Activated CD8-positive, alpha-beta T cell treated with anti-CD3 and anti-CD28 coated beads, Interleukin-2, amount 10 ng/mL, durations not matched to agents 7 days and 5 days (primary cell): ENCODE measurements at regions not wholly inside any gene's neighbourhood (a gene's known extent, or its start where the extent isn't known, plus 50 kb on each side); places are given as distances from the start of the nearest gene placed in this dataset.
A peak's percentile ranks its signal among the peaks of the same experiment; 100 is the strongest.
"Not testable (repeated sequence)": the region's sequence is repeated elsewhere in the genome, so short reads cannot be mapped to it uniquely, and the experiment has no call there.

Experiments used
- ATAC-seq: fragments of 150-1000 bp; cut with Tn5 transposase; one replicate; pipeline ENCODE4 v1.10.0; 2021; ENCODE audit warnings: moderate library complexity
- CTCF ChIA-PET: fragments of 350-600 bp; sonication (Branson Sonifier 250); formaldehyde crosslinking; loops from one replicate; lab custom pipeline; 2021; ENCODE audit warnings: antibody characterized with exemption; lab: Charles Lee
- POLR2A ChIA-PET: fragments of 350-600 bp; sonication (Branson Sonifier 250); formaldehyde crosslinking; loops from one replicate; lab custom pipeline; 2021; ENCODE audit warnings: antibody characterized with exemption; lab: Charles Lee
- DNase-seq: peaks from one replicate; pipeline ENCODE4 v3.0.0-alpha.2; 2020
- H3K27ac Mint-ChIP-seq: one replicate; pipeline ENCODE4 v1.8.0; 2021; ENCODE audit warnings: mild to moderate bottlenecking, mixed read lengths
- H3K27me3 Mint-ChIP-seq: one replicate; pipeline ENCODE4 v1.8.0; 2021; ENCODE audit warnings: low read depth, mixed read lengths
- H3K36me3 Mint-ChIP-seq: one replicate; pipeline ENCODE4 v1.8.0; 2021; ENCODE audit warnings: low read depth, mixed read lengths
- H3K4me1 Mint-ChIP-seq: one replicate; pipeline ENCODE4 v1.8.0; 2021; ENCODE audit warnings: low read depth, mixed read lengths
- H3K4me3 Mint-ChIP-seq: one replicate; pipeline ENCODE4 v1.8.0; 2021; ENCODE audit warnings: mild to moderate bottlenecking, mixed read lengths
- H3K9me3 Mint-ChIP-seq: one replicate; pipeline ENCODE4 v1.8.0; 2022; ENCODE audit warnings: mixed read lengths; ENCODE audit not compliant: insufficient read depth

DNA sequence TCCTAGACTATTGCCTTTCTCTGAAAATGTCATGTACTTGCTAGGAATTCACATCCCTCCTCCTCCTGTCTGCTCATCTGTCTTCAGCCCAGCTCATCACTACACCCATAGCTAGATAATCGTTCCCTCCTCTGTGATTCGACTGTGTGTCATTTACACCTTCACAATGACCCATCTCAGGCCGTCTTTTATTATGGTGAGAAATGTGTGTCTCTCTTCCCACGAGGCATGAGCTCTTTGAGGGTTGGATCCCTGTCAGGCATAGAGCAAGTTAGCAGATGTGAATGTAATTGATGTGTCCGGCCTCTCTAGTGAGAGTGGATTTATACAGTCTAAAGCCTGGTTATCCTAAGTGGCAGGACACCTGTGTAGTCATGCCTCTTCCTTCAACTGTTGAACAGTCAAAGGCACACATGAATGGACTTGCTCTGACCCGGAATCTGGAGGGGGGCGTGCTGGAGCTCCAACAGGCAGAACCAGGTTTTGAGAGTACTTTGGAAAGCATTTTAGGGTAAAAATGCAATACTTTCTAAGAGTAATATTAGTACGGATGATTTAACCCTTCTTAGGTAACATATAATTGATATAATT is 182.1 kb downstream of the UTRN start:
- CTCF ChIA-PET: interaction anchor here (0.9 kb wide), 1 partner anchor 15 kb away, joined by 4 read pairs; no protein-coding TSS in a partner anchor
- ATAC-seq (no peak), DNase-seq (no peak)
- Mint-ChIP-seq H3K36me3 (peaks cover 70% of the 10 kb centered on the region), H3K27me3 (no peaks in the 10 kb centered on the region), H3K4me1 (peaks cover 16% of the 10 kb centered on the region), H3K9me3 (no peaks in the 10 kb centered on the region), H3K4me3 (no peak overlapping the region), H3K27ac (no peak overlapping the region)
- POLR2A ChIA-PET: no interaction called here

DNA sequence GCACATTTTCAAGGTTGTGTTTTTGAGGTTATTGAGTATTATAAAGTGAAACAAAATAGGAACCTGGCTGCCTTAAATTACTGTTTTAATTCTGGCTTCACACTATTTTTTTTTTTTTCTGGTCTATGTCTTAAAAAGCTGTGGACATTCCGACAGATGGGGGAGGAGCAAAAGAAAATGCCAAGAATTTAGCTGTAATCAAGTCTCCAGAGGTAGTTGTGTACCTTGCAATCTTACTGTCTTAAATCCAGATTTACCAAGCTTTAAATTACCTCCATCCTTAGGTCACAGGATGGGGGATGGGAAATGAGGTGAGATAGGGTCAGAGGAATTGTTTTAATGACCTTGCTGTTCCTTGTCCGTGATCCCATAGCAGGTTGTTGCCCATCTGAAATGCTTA is 182.8 kb downstream of the UTRN start:
- Mint-ChIP-seq H3K27me3 (no peaks in the 10 kb centered on the region), H3K36me3 (peaks cover 67% of the 10 kb centered on the region), H3K9me3 (no peaks in the 10 kb centered on the region), H3K4me3 (no peak overlapping the region), H3K4me1 (peaks cover 16% of the 10 kb centered on the region), H3K27ac (no peak overlapping the region)
- no peak for ATAC-seq
- POLR2A ChIA-PET: no interaction called here
- DNase-seq: no peak
- CTCF ChIA-PET: interaction anchor here (1.7 kb wide), 1 partner anchor 8 kb away, joined by 5 read pairs; no protein-coding TSS in a partner anchor

DNA sequence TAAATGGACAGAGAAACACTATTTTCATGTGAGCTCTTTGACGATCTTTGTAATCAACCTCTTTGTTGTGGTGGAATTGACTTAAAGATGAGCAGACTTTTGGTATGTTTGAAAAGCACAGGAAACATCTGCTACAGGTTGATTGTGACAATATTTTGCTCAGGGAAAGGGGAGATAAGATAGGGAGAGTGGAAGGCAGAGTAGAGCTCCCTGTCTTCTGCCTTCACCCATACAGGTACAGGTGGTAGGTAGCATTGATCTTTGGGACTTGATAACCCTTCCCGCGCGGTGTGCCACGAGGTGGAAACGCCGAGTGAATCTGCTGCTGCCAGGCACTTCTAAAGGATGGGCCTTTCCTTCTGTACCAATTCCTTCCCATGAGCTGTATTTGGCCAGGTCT is 183.6 kb downstream of the UTRN start:
- H3K9me3 Mint-ChIP-seq: no peaks in the 10 kb centered on the region
- CTCF ChIA-PET: interaction anchor here (0.7 to 1.7 kb wide), 4 partner anchors 9 to 140 kb away, joined by 3 to 5 read pairs (median 4); no protein-coding TSS in a partner anchor
- peaks cover 16% of the 10 kb centered on the region for H3K4me1 Mint-ChIP-seq
- H3K27me3 Mint-ChIP-seq: no peaks in the 10 kb centered on the region
- peak overlapping the region; percentile 0 for H3K4me3 Mint-ChIP-seq
- POLR2A ChIA-PET: no interaction called here
- H3K36me3 Mint-ChIP-seq: peaks cover 64% of the 10 kb centered on the region
- peak overlapping the region; percentile 48 for H3K27ac Mint-ChIP-seq
- ATAC-seq (peak; percentile 60), DNase-seq (no peak)

DNA sequence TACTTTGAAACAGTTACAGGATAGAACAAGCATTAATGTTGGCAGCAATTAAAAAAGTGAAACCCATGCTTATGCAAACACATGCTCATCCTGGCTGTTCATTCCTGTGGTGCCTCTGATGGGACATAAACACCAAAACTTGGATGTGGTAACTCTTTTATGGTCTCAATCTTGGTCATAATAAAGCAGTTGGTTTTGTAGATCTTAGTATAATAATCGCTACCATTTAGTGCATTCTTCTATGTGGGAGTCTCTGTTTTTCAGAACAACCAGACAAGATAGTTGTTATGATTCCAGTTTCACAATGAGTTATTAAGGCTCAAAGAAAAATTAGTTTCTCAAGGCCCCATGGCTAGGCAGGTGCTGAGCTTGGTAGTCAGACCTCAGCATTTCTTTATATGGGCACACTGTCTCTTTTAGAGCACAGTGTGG is 184.0 kb downstream of the UTRN start:
- POLR2A ChIA-PET: no interaction called here
- peaks cover 16% of the 10 kb centered on the region for H3K4me1 Mint-ChIP-seq
- peak overlapping the region; percentile 0 for H3K4me3 Mint-ChIP-seq
- no peaks in the 10 kb centered on the region for H3K27me3 Mint-ChIP-seq
- DNase-seq (no peak), ATAC-seq (peak; percentile 51)
- H3K36me3 Mint-ChIP-seq: peaks cover 64% of the 10 kb centered on the region
- H3K9me3 Mint-ChIP-seq: no peaks in the 10 kb centered on the region
- H3K27ac Mint-ChIP-seq: peak overlapping the region; percentile 48
- CTCF ChIA-PET: interaction anchor here (0.7 to 1.7 kb wide), 4 partner anchors 9 to 140 kb away, joined by 3 to 5 read pairs (median 4); no protein-coding TSS in a partner anchor

DNA sequence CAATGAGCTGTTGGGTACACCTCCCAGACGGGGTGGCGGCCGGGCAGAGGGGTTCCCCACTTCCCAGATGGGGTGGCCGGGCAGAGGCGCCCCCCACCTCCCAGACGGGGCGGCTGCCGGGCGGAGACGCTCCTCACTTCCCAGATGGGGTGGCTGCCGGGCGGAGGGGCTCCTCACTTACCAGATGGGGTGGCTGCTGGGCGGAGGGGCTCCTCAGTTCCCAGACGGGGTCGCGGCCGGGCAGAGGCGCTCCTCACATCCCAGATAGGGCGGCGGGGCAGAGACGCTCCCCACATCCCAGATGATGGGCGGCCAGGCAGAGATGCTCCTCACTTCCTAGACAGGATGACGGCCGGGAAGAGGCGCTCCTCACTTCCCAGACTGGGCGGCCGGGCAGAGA is 185.1 kb downstream of the UTRN start:
- Mint-ChIP-seq H3K4me1 (peaks cover 19% of the 10 kb centered on the region), H3K36me3 (peaks cover 65% of the 10 kb centered on the region)
- POLR2A ChIA-PET, H3K27ac Mint-ChIP-seq, H3K9me3 Mint-ChIP-seq, DNase-seq, ATAC-seq, H3K27me3 Mint-ChIP-seq, H3K4me3 Mint-ChIP-seq, CTCF ChIA-PET: not testable (repeated sequence)

DNA sequence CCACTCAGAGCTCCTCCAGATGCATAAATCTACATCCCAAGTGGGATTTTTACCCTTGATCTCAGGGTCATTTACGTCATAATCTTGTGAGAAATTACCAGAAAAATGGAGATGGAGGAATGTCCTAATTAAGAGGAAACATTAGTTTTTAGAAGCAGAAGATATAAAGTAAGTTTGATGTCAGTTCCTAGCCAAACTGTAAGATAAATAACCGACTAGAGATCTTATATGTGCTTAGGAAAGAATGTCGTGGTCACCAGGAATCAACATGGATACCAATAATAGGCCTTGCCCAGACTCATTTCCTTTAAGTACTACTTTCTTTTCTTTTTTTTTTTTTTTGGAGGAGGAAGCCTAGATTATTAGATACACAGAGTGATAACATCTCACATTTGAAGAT is 186.9 kb downstream of the UTRN start:
- Mint-ChIP-seq H3K4me1 (peaks cover 21% of the 10 kb centered on the region), H3K27me3 (no peaks in the 10 kb centered on the region), H3K36me3 (peaks cover 69% of the 10 kb centered on the region), H3K4me3 (no peak overlapping the region), H3K9me3 (no peaks in the 10 kb centered on the region), H3K27ac (peak overlapping the region; percentile 28)
- CTCF ChIA-PET: interaction anchor here (0.7 to 3.1 kb wide), 3 partner anchors 10 to 70 kb away, joined by 3 to 14 read pairs (median 4); no protein-coding TSS in a partner anchor
- no peak for DNase-seq
- POLR2A ChIA-PET: no interaction called here
- ATAC-seq: no peak

DNA sequence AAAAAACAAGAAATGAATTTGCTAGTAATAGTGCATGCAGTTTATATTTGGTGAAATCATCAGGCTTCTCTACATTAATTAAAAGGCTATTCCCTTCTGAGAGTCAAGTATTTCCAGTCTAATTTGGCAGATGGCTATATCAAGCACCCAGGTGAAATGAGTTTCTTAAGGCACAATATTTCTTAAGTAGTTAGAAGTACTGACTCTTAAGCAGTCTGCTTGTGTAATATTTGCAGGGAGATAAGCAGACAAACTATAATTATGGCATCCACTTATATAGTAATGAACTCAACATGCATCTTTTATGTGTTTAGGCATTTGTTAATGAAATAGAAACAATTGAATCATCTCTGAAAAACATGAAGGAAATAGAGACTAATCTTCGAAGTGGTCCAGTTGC is 189.2 kb downstream of the UTRN start:
- no peaks in the 10 kb centered on the region for H3K27me3 Mint-ChIP-seq
- ChIA-PET CTCF (interaction anchor here (1.3 to 3.1 kb wide), 4 partner anchors 8 to 14 kb away, joined by 4 to 14 read pairs (median 6); no protein-coding TSS in a partner anchor), POLR2A (no interaction called here)
- DNase-seq (no peak), ATAC-seq (no peak)
- H3K27ac Mint-ChIP-seq: no peak overlapping the region
- peaks cover 59% of the 10 kb centered on the region for H3K36me3 Mint-ChIP-seq
- peaks cover 9% of the 10 kb centered on the region for H3K4me1 Mint-ChIP-seq
- no peak overlapping the region for H3K4me3 Mint-ChIP-seq
- no peaks in the 10 kb centered on the region for H3K9me3 Mint-ChIP-seq

DNA sequence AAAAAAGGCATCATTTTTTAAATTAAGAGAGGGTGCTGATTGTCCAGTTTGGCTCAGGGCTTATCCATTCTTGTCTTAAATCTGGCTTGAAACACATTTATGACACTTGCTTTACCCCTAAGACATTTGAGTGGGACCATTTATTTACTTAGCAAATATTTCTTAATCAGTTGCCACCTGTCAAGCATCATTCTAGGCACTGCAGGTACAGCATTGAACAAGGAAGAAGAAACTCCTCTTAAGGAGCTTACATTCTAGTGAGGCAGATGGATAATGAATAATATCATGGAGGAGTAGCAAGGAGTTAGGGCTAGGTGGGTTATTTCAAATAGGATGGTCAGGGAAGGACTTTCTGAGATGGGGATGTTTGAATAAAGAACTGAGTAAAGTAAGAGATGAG is 189.8 kb downstream of the UTRN start:
- CTCF ChIA-PET: interaction anchor here (1.3 to 1.4 kb wide), 2 partner anchors 13 to 15 kb away, joined by 4 to 6 read pairs; no protein-coding TSS in a partner anchor

DNA sequence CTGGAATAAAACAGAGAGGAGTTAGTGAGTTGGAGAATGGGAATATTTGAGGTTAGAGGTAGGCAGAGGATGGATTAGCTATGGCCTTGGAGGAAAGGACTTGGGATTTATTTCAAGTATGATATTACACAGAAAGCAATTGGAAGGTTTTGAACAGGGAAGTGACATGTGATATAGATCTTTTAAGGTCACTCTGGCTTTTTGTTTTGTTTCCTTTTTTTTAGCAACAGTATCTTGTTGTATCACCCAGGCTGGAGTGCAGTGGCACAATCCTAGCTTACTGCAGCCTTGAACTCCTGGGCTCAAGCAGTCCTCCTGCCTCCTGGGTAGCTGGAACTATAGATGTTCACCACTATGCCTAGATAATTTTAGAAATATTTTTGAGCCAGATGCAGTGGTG is 190.3 kb downstream of the UTRN start:
- Mint-ChIP-seq H3K4me3 (no peak overlapping the region), H3K27me3 (no peaks in the 10 kb centered on the region), H3K4me1 (peaks cover 8% of the 10 kb centered on the region), H3K27ac (peak overlapping the region; percentile 35), H3K36me3 (peaks cover 64% of the 10 kb centered on the region), H3K9me3 (no peaks in the 10 kb centered on the region)
- ATAC-seq (no peak), DNase-seq (no peak)
- POLR2A ChIA-PET: no interaction called here
- CTCF ChIA-PET: interaction anchor here (1.3 to 1.4 kb wide), 2 partner anchors 13 to 15 kb away, joined by 4 to 6 read pairs; no protein-coding TSS in a partner anchor

More for the DNA sequence above, 189.8 kb downstream of the UTRN start:
- POLR2A ChIA-PET: no interaction called here
- no peak overlapping the region for H3K4me3 Mint-ChIP-seq
- H3K9me3 Mint-ChIP-seq: no peaks in the 10 kb centered on the region
- DNase-seq (no peak), ATAC-seq (no peak)
- H3K36me3 Mint-ChIP-seq: peaks cover 60% of the 10 kb centered on the region
- H3K27ac Mint-ChIP-seq: peak overlapping the region; percentile 35
- no peaks in the 10 kb centered on the region for H3K27me3 Mint-ChIP-seq
- peaks cover 8% of the 10 kb centered on the region for H3K4me1 Mint-ChIP-seq

DNA sequence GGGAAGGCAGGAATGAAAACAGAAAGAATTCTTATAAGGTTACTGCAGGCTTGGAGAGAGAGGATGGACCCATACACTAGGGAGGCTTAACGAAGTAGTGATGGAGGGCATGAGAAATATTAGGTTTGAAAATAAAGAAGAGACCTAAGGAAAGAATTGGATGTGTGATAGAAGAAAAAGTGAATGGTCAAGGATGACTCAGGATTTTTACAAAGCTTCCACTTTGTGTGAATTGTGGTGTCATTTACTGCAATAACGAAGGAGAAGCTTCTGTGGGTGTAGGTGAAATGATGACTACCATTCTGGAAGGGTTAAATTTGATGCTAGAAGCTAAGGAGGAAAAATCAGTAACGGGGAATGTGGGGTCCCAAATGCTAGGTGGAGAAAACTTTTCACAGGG is 191.2 kb downstream of the UTRN start:
- ChIA-PET POLR2A (no interaction called here), CTCF (no interaction called here)
- peaks cover 8% of the 10 kb centered on the region for H3K4me1 Mint-ChIP-seq
- no peak for ATAC-seq
- peak overlapping the region; percentile 44 for H3K27ac Mint-ChIP-seq
- peaks cover 64% of the 10 kb centered on the region for H3K36me3 Mint-ChIP-seq
- H3K4me3 Mint-ChIP-seq: no peak overlapping the region
- DNase-seq: no peak
- H3K27me3 Mint-ChIP-seq: no peaks in the 10 kb centered on the region
- H3K9me3 Mint-ChIP-seq: no peaks in the 10 kb centered on the region

DNA sequence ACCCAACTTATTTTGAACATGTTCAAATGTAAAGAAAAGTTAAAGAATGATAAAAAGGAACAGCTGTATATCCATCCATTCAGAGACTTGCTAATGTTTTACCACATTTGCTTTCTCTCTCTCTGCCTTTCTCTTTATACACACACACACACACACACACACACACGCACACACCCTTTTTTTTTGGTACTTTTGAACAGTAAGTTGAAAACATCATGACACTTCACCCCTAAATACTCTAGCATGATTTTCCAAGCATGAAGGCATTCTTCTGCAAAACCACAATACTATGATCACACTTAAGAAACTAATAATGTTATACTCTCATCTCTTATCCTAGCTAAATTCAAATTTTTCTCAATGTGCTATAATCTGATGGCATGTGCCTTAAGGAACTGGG is 192.3 kb downstream of the UTRN start:
- H3K36me3 Mint-ChIP-seq: peaks cover 62% of the 10 kb centered on the region
- CTCF ChIA-PET: interaction anchor here (1.5 to 1.8 kb wide), 2 partner anchors 10 to 31 kb away, joined by 3 to 6 read pairs; no protein-coding TSS in a partner anchor

DNA sequence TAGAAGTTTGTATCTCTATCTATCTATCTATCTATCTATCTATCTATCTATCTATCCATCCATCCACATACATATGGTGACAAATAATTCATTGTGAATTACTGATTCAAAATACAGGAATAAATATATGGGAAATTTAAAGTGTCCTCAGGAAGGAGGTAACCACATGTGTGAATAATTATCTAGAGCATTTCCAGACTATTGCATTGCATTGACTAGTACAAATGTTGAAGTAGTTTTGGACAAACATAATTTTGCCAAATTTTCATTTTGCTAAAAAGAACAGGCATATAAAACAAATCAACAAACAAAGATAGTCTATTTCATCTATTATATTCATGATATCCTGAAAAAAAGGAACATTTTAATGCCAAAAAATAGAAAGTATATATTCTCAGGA is 192.7 kb downstream of the UTRN start:
- H3K27ac Mint-ChIP-seq: no peak overlapping the region
- peaks cover 21% of the 10 kb centered on the region for H3K4me1 Mint-ChIP-seq
- POLR2A ChIA-PET: no interaction called here
- no peaks in the 10 kb centered on the region for H3K9me3 Mint-ChIP-seq
- DNase-seq: no peak
- ATAC-seq: no peak
- H3K4me3 Mint-ChIP-seq: no peak overlapping the region
- peaks cover 65% of the 10 kb centered on the region for H3K36me3 Mint-ChIP-seq
- CTCF ChIA-PET: interaction anchor here (1.5 to 1.8 kb wide), 2 partner anchors 10 to 31 kb away, joined by 3 to 6 read pairs; no protein-coding TSS in a partner anchor
- H3K27me3 Mint-ChIP-seq: no peaks in the 10 kb centered on the region

More for the DNA sequence above, 192.3 kb downstream of the UTRN start:
- ATAC-seq: no peak
- Mint-ChIP-seq H3K27ac (no peak overlapping the region), H3K27me3 (no peaks in the 10 kb centered on the region), H3K9me3 (no peaks in the 10 kb centered on the region), H3K4me3 (no peak overlapping the region), H3K4me1 (peaks cover 17% of the 10 kb centered on the region)
- POLR2A ChIA-PET: no interaction called here
- DNase-seq: no peak
